ENCODE measurements at regions not wholly inside any gene's neighbourhood (a gene's known extent, or its start where the extent isn't known, plus 50 kb on each side); places are given as distances from the start of the nearest gene placed in this dataset.

DNA sequence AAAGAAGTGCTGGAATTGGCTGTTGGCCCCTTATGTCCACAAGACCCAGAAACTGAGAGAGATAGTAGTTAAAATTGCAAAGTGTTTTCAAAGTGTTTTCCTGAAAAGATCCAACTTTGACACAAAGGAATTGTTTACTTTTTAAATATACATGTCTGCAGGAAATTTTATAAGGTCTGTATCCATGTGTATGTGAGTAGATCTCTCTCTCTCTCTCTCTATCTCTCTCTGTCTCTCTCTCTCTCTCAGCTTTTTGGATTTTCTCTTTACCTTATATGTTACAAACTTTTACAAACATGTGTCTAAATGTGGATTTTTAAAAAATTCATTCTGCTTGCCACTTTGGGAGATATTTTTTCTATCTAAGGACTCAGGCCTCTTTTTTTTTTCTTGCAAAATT, 358.6 kb downstream of the SIPA1L2 start:
- H3K4me1 ChIP-seq (ENCODE audit: control insufficient read depth in 1 of 2, insufficient read depth in 2 of 2, low read length in 2 of 2) = no peaks in the 10 kb centered on the region
- H3K36me3 ChIP-seq (ENCODE audit: control insufficient read depth in 1 of 2, insufficient read depth in 2 of 2, low read length in 1 of 2) = no peaks in the 10 kb centered on the region
- H3K9me3 ChIP-seq (ENCODE audit: control insufficient read depth, low read length) = no peaks in the 10 kb centered on the region
- H3K4me3 ChIP-seq (ENCODE audit: low read length in 2 of 2) = no peak overlapping the region
- intact Hi-C loops (cut with DNase I) = no loop called here
- H3K27ac ChIP-seq (ENCODE audit: low read depth in 1 of 2, low read length in 2 of 2) = no peak overlapping the region
- no peaks in the 10 kb centered on the region for H3K27me3 ChIP-seq (ENCODE audit: control insufficient read depth in 1 of 2, insufficient read depth in 2 of 2, low read length in 1 of 2)
- DNase-seq (no peak), ATAC-seq (ENCODE audit: low FRiP score) (no peak)

DNA sequence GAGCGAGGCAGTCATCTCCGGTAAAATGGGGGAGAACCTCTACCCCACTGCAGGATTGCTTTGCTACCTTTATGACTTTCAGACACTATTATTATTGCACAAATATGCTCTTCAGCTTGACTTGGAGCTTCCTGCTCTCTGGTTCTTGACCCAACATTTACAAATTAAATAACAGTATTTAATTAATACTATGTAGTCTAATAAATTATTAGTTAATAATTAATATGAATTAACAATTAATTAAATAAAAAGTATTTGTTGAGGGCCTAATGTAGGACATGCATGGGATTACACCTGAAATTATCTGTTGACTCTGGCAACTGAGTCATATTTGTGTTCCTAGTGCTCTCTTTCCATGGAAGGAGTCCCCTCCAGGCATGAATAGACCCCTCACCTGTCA, 359.9 kb downstream of the SIPA1L2 start:
- no peak overlapping the region for H3K27ac ChIP-seq (ENCODE audit: low read depth in 1 of 2, low read length in 2 of 2)
- no peaks in the 10 kb centered on the region for H3K4me1 ChIP-seq (ENCODE audit: control insufficient read depth in 1 of 2, insufficient read depth in 2 of 2, low read length in 2 of 2)
- no peaks in the 10 kb centered on the region for H3K9me3 ChIP-seq (ENCODE audit: control insufficient read depth, low read length)
- ATAC-seq (ENCODE audit: low FRiP score) (no peak), DNase-seq (no peak)
- H3K36me3 ChIP-seq (ENCODE audit: control insufficient read depth in 1 of 2, insufficient read depth in 2 of 2, low read length in 1 of 2) = no peaks in the 10 kb centered on the region
- intact Hi-C loops (cut with DNase I) = no loop called here
- WGBS, 2 donors = 94 to 99% methylated on average over 2 of the region's 2 CpGs
- H3K27me3 ChIP-seq (ENCODE audit: control insufficient read depth in 1 of 2, insufficient read depth in 2 of 2, low read length in 1 of 2) = no peaks in the 10 kb centered on the region
- no peak overlapping the region for H3K4me3 ChIP-seq (ENCODE audit: low read length in 2 of 2)

DNA sequence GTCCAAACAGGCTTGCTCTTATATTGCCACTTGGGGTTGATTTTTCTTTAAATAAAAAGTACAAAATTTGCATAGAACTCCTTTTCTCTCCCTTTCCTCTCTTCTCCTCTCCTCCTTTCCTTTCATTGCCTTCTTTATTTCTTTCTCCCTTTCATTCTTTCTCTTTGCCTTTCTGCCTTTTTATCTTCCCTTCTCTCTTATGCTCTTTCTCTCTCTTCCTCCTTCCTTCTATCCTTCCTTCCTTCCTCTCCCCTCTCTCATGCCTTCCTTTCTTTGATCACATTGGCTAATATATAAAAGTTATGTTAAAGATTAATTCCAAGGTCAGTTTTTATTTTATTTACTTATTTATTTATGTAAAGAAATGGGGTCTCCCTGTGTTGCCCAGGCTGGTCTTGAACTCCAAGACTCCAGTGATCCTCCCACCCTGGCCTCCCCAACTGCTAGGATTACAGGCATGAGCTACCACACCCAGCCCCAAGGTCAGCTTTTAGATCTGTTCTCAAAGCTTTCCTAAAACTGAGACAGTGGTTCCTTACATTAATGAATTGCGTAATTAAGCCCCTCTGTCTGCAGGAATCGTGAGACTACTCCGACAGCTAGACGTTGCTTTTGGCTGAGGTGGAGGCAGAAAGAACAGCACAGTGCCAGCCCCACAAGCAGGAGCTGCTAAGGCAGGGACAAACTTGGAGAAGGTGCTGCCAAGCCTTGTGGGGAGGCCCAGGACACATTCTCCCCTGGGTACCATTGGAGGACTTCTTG, 361.9 kb downstream of the SIPA1L2 start:
- ATAC-seq (ENCODE audit: low FRiP score) (no peak), DNase-seq (no peak)
- H3K9me3 ChIP-seq (ENCODE audit: control insufficient read depth, low read length) = no peaks in the 10 kb centered on the region
- no peak overlapping the region for H3K4me3 ChIP-seq (ENCODE audit: low read length in 2 of 2)
- WGBS, 2 donors = 61 to 65% methylated on average over 4 of the region's 4 CpGs
- no peaks in the 10 kb centered on the region for H3K4me1 ChIP-seq (ENCODE audit: control insufficient read depth in 1 of 2, insufficient read depth in 2 of 2, low read length in 2 of 2)
- no peaks in the 10 kb centered on the region for H3K27me3 ChIP-seq (ENCODE audit: control insufficient read depth in 1 of 2, insufficient read depth in 2 of 2, low read length in 1 of 2)
- H3K27ac ChIP-seq (ENCODE audit: low read depth in 1 of 2, low read length in 2 of 2) = no peak overlapping the region
- intact Hi-C loops (cut with DNase I) = no loop called here
- H3K36me3 ChIP-seq (ENCODE audit: control insufficient read depth in 1 of 2, insufficient read depth in 2 of 2, low read length in 1 of 2) = no peaks in the 10 kb centered on the region

DNA sequence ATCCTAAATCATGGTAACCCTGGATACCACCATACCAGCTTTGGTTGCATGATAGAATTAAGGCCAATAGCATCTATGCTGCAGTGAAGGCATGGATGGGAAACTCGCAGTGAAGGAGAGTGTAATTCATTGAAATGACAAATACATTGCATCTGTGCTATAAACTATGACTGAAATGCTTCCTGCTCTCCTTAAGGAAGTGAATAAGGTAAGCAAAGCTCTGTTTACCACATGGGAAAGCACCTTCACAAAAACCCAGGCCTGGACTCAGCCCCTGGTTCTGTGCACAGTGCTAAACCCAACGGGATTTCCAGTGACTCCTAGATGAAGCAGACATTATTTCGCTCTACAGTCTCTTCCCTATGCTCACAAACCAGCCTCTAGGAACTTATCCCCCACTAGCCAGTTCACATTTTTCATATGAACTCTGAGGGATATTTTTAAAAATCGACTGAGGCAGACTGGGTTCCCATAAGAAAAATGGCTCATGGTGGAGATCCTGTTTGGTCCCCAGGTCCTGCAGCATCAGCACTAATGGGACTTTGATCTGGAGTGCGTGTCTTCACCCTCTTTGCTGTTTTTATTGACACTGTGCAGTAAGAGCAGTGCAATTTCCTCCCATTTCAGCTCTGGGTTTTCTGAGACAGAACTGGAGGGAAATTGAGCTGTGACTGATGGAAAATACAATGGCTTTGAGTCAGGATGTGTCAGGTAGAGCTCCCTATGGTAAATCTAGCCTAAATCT, 362.7 kb downstream of the SIPA1L2 start:
- WGBS, 2 donors = 74 to 77% methylated on average over 5 of the region's 5 CpGs
- DNase-seq = no peak
- no peaks in the 10 kb centered on the region for H3K9me3 ChIP-seq (ENCODE audit: control insufficient read depth, low read length)
- H3K4me1 ChIP-seq (ENCODE audit: control insufficient read depth in 1 of 2, insufficient read depth in 2 of 2, low read length in 2 of 2) = no peaks in the 10 kb centered on the region
- H3K27ac ChIP-seq (ENCODE audit: low read depth in 1 of 2, low read length in 2 of 2) = no peak overlapping the region
- H3K27me3 ChIP-seq (ENCODE audit: control insufficient read depth in 1 of 2, insufficient read depth in 2 of 2, low read length in 1 of 2) = no peaks in the 10 kb centered on the region
- intact Hi-C loops (cut with DNase I) = no loop called here
- ATAC-seq (ENCODE audit: low FRiP score) = no peak
- no peak overlapping the region for H3K4me3 ChIP-seq (ENCODE audit: low read length in 2 of 2)
- H3K36me3 ChIP-seq (ENCODE audit: control insufficient read depth in 1 of 2, insufficient read depth in 2 of 2, low read length in 1 of 2) = no peaks in the 10 kb centered on the region

DNA sequence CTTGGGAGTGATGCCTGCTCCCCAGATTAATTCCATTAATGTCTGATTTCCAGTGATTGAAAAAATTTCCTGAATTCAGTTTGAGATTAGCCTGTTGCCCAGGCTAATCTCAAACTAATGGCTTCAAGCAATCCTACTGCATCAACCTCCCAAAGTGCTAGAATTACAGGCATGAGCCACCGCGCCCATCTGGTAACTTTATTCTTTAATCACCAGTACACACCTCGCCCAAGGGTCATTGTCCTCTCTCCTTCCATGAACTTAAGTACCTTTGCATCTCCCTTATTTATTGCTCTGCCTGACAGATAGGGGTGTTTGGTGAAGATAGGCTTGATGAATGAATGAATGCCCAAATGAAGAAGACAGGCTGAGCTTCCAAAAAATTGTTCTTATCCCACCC, 366.5 kb downstream of the SIPA1L2 start:
- H3K4me3 ChIP-seq (ENCODE audit: low read length in 2 of 2) = no peak overlapping the region
- WGBS, 2 donors = 93 to 94% methylated on average over 3 of the region's 3 CpGs
- no peaks in the 10 kb centered on the region for H3K36me3 ChIP-seq (ENCODE audit: control insufficient read depth in 1 of 2, insufficient read depth in 2 of 2, low read length in 1 of 2)
- H3K27me3 ChIP-seq (ENCODE audit: control insufficient read depth in 1 of 2, insufficient read depth in 2 of 2, low read length in 1 of 2) = no peaks in the 10 kb centered on the region
- intact Hi-C loops (cut with DNase I) = no loop called here
- DNase-seq (no peak), ATAC-seq (ENCODE audit: low FRiP score) (no peak)
- H3K4me1 ChIP-seq (ENCODE audit: control insufficient read depth in 1 of 2, insufficient read depth in 2 of 2, low read length in 2 of 2) = no peaks in the 10 kb centered on the region
- no peaks in the 10 kb centered on the region for H3K9me3 ChIP-seq (ENCODE audit: control insufficient read depth, low read length)
- H3K27ac ChIP-seq (ENCODE audit: low read depth in 1 of 2, low read length in 2 of 2) = no peak overlapping the region

DNA sequence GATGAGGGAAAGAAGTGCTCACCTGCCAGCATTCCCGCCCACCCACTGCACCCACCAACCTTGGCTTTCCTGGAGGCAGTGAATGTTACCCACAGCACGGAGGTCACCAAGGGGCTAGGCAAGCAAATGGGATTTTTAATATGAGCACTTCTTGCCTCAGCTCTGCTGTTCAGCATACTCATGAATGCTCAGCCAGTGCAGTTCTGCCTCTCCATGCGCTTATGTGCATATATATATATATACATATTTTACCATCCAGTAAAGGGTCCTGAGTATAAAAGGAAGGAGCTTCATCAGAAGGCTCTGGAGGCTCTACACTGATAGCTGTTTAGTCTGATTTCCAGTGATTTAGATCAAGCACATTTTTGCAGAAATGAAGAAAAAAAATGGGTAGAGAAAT, 366.9 kb downstream of the SIPA1L2 start:
- Histone ChIP-seq H3K9me3 (ENCODE audit: control insufficient read depth, low read length) (no peaks in the 10 kb centered on the region), H3K36me3 (ENCODE audit: control insufficient read depth in 1 of 2, insufficient read depth in 2 of 2, low read length in 1 of 2) (no peaks in the 10 kb centered on the region), H3K4me1 (ENCODE audit: control insufficient read depth in 1 of 2, insufficient read depth in 2 of 2, low read length in 2 of 2) (no peaks in the 10 kb centered on the region), H3K27ac (ENCODE audit: low read depth in 1 of 2, low read length in 2 of 2) (no peak overlapping the region), H3K27me3 (ENCODE audit: control insufficient read depth in 1 of 2, insufficient read depth in 2 of 2, low read length in 1 of 2) (no peaks in the 10 kb centered on the region), H3K4me3 (ENCODE audit: low read length in 2 of 2) (no peak overlapping the region)
- intact Hi-C loops (cut with DNase I) = no loop called here
- DNase-seq (no peak), ATAC-seq (ENCODE audit: low FRiP score) (no peak)
- WGBS, 2 donors = 95 to 96% methylated on average over 3 of the region's 3 CpGs

DNA sequence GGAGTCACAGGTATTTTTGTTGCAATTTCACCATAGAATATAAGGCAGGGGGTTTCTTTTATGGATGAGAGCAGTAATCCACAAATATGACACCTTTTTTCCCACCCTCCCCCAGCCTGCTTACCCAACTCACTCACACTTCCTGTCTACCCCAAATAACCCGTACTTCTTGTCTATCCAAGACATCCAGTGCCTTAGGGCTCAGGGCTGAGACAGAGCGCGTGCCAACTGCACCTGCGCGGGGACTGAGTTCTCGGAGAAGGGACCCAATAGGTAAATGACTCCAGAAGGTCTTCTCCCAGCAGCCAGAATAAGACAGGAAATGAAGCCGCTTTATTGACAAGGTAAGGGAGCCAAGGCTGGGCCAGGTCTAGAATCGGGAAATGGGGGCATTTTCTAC, 369.1 kb downstream of the SIPA1L2 start:
- no peak for DNase-seq
- intact Hi-C loops (cut with DNase I) = no loop called here
- H3K4me1 ChIP-seq (ENCODE audit: control insufficient read depth in 1 of 2, insufficient read depth in 2 of 2, low read length in 2 of 2) = no peaks in the 10 kb centered on the region
- no peak for ATAC-seq (ENCODE audit: low FRiP score)
- H3K27me3 ChIP-seq (ENCODE audit: control insufficient read depth in 1 of 2, insufficient read depth in 2 of 2, low read length in 1 of 2) = no peaks in the 10 kb centered on the region
- H3K27ac ChIP-seq (ENCODE audit: low read depth in 1 of 2, low read length in 2 of 2) = no peak overlapping the region
- no peak overlapping the region for H3K4me3 ChIP-seq (ENCODE audit: low read length in 2 of 2)
- H3K9me3 ChIP-seq (ENCODE audit: control insufficient read depth, low read length) = no peaks in the 10 kb centered on the region
- whole genome bisulfite sequencing, 2 donors = 83 to 88% methylated on average over 8 of the region's 8 CpGs
- H3K36me3 ChIP-seq (ENCODE audit: control insufficient read depth in 1 of 2, insufficient read depth in 2 of 2, low read length in 1 of 2) = no peaks in the 10 kb centered on the region

DNA sequence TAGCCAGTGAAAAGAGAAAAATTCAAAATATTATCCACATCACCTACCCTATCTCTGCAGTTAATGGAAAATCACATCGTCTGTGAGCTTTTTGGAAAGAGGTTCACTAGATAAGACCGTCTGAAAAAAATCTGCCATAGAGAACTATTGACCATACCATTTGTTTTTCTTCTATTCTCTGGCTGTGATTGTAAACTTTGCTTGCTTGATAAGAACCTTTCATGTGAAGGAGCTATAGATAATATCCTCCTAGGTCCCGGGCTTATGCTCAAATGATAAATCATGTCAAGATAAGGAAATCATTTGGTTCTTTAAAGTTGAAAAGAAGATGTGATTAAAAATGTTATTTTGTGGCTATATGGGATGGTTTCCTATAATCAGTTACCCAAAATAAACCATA, 369.9 kb downstream of the SIPA1L2 start:
- no peak overlapping the region for H3K27ac ChIP-seq (ENCODE audit: low read depth in 1 of 2, low read length in 2 of 2)
- H3K36me3 ChIP-seq (ENCODE audit: control insufficient read depth in 1 of 2, insufficient read depth in 2 of 2, low read length in 1 of 2) = no peaks in the 10 kb centered on the region
- 4 to 8% methylated on average over 3 of the region's 3 CpGs for WGBS, 2 donors
- no peak for ATAC-seq (ENCODE audit: low FRiP score)
- no peak for DNase-seq
- H3K4me1 ChIP-seq (ENCODE audit: control insufficient read depth in 1 of 2, insufficient read depth in 2 of 2, low read length in 2 of 2) = no peaks in the 10 kb centered on the region
- H3K9me3 ChIP-seq (ENCODE audit: control insufficient read depth, low read length) = no peaks in the 10 kb centered on the region
- H3K4me3 ChIP-seq (ENCODE audit: low read length in 2 of 2) = no peak overlapping the region
- no peaks in the 10 kb centered on the region for H3K27me3 ChIP-seq (ENCODE audit: control insufficient read depth in 1 of 2, insufficient read depth in 2 of 2, low read length in 1 of 2)
- intact Hi-C loops (cut with DNase I) = no loop called here

DNA sequence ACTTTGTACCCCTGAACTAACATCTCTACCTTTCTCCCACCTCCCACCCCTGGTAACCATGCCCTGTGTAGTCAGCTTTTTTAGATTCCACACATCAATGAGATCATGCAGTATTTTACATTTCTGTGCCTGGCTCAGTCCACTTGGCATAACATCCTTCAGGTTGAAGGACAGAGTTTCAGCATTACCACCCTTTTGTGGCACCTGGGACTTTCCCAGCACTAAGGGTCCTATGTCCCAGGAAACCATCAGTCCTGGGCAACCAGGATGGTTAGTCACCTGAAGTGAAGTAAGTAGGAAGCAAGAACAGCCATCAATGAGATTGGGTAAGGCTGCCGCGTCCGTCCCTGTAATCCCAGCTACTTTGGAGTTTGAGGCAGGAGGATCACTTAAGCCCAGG, 370.6 kb downstream of the SIPA1L2 start:
- Histone ChIP-seq H3K9me3 (ENCODE audit: control insufficient read depth, low read length) (no peaks in the 10 kb centered on the region), H3K27me3 (ENCODE audit: control insufficient read depth in 1 of 2, insufficient read depth in 2 of 2, low read length in 1 of 2) (no peaks in the 10 kb centered on the region), H3K4me1 (ENCODE audit: control insufficient read depth in 1 of 2, insufficient read depth in 2 of 2, low read length in 2 of 2) (no peaks in the 10 kb centered on the region), H3K27ac (ENCODE audit: low read depth in 1 of 2, low read length in 2 of 2) (no peak overlapping the region), H3K36me3 (ENCODE audit: control insufficient read depth in 1 of 2, insufficient read depth in 2 of 2, low read length in 1 of 2) (no peaks in the 10 kb centered on the region), H3K4me3 (ENCODE audit: low read length in 2 of 2) (no peak overlapping the region)
- intact Hi-C loops (cut with DNase I) = no loop called here
- DNase-seq (no peak), ATAC-seq (ENCODE audit: low FRiP score) (no peak)
- 88 to 93% methylated on average over 3 of the region's 3 CpGs for WGBS, 2 donors
